IPS-18a (cell line): ENCODE measurements at regions not wholly inside any gene's neighbourhood (a gene's known extent, or its start where the extent isn't known, plus 50 kb on each side); places are given as distances from the start of the nearest gene placed in this dataset.

Source experiments
- H3K27ac ChIP-seq: one replicate; pipeline ENCODE4 v1.5.1; 2013; ENCODE audit warnings: low read length
- H3K27me3 ChIP-seq: one replicate; pipeline ENCODE4 v1.6.1; 2013; ENCODE audit warnings: mild to moderate bottlenecking, low read length; ENCODE audit not compliant: control insufficient read depth, insufficient read depth
- H3K36me3 ChIP-seq: one replicate; pipeline ENCODE4 v1.6.1; 2013; ENCODE audit warnings: low read depth, low read length; ENCODE audit not compliant: control insufficient read depth
- H3K4me1 ChIP-seq: one replicate; pipeline ENCODE4 v1.6.1; 2013; ENCODE audit warnings: low read depth, low read length; ENCODE audit not compliant: control insufficient read depth
- H3K4me3 ChIP-seq: one replicate; pipeline ENCODE4 v1.5.1; 2013; ENCODE audit warnings: low read length
- H3K9ac ChIP-seq: one replicate; pipeline ENCODE4 v1.6.1; 2013; ENCODE audit warnings: mild to moderate bottlenecking, low read length, moderate library complexity
- H3K9me3 ChIP-seq: one replicate; pipeline ENCODE4 v1.6.1; 2013; ENCODE audit warnings: low read depth, low read length; ENCODE audit not compliant: control insufficient read depth

- Histone ChIP-seq H3K9me3 (no peaks in the 10 kb centered on the region), H3K4me1 (no peaks in the 10 kb centered on the region), H3K36me3 (no peaks in the 10 kb centered on the region), H3K27ac (no peak overlapping the region), H3K27me3 (no peaks in the 10 kb centered on the region), H3K4me3 (no peak overlapping the region), H3K9ac (no peak overlapping the region)
Observed at GRCh38 chr11:127587511-127587910, 586.9 kb upstream of the KIRREL3 start.

GRCh38 chr11:127576210-127576609 lies 575.6 kb upstream of the KIRREL3 start:
- no peak overlapping the region for H3K27ac ChIP-seq
- no peaks in the 10 kb centered on the region for H3K27me3 ChIP-seq
- H3K9me3 ChIP-seq = no peaks in the 10 kb centered on the region
- no peaks in the 10 kb centered on the region for H3K36me3 ChIP-seq
- no peak overlapping the region for H3K9ac ChIP-seq
- no peak overlapping the region for H3K4me3 ChIP-seq
- H3K4me1 ChIP-seq = peaks cover 7% of the 10 kb centered on the region

- no peak overlapping the region for H3K9ac ChIP-seq
- H3K27me3 ChIP-seq = no peaks in the 10 kb centered on the region
- peaks cover 7% of the 10 kb centered on the region for H3K4me1 ChIP-seq
- H3K4me3 ChIP-seq = no peak overlapping the region
- H3K36me3 ChIP-seq = no peaks in the 10 kb centered on the region
- H3K9me3 ChIP-seq = no peaks in the 10 kb centered on the region
- no peak overlapping the region for H3K27ac ChIP-seq
Observed at GRCh38 chr11:127574478-127574877, 573.9 kb upstream of the KIRREL3 start.

- no peak overlapping the region for H3K9ac ChIP-seq
- H3K36me3 ChIP-seq = no peaks in the 10 kb centered on the region
- no peaks in the 10 kb centered on the region for H3K27me3 ChIP-seq
- no peak overlapping the region for H3K4me3 ChIP-seq
- no peaks in the 10 kb centered on the region for H3K9me3 ChIP-seq
- peaks cover 14% of the 10 kb centered on the region for H3K4me1 ChIP-seq
- no peak overlapping the region for H3K27ac ChIP-seq
Observed at GRCh38 chr11:127568891-127569290, 568.3 kb upstream of the KIRREL3 start.

GRCh38 chr11:127567237-127567932 lies 566.8 kb upstream of the KIRREL3 start:
- no peak overlapping the region for H3K9ac ChIP-seq

GRCh38 chr11:127564810-127565209 lies 564.2 kb upstream of the KIRREL3 start:
- Histone ChIP-seq H3K9ac (no peak overlapping the region), H3K4me1 (peaks cover 14% of the 10 kb centered on the region), H3K9me3 (no peaks in the 10 kb centered on the region), H3K27me3 (no peaks in the 10 kb centered on the region), H3K36me3 (no peaks in the 10 kb centered on the region), H3K4me3 (no peak overlapping the region), H3K27ac (no peak overlapping the region)

More at GRCh38 chr11:127567237-127567932, 566.8 kb upstream of the KIRREL3 start:
- Histone ChIP-seq H3K4me3 (no peak overlapping the region), H3K27ac (no peak overlapping the region), H3K4me1 (peaks cover 14% of the 10 kb centered on the region), H3K36me3 (no peaks in the 10 kb centered on the region), H3K27me3 (no peaks in the 10 kb centered on the region), H3K9me3 (no peaks in the 10 kb centered on the region)

- Histone ChIP-seq H3K4me3 (no peak overlapping the region), H3K27me3 (no peaks in the 10 kb centered on the region), H3K36me3 (no peaks in the 10 kb centered on the region), H3K27ac (no peak overlapping the region), H3K4me1 (no peaks in the 10 kb centered on the region), H3K9ac (no peak overlapping the region), H3K9me3 (no peaks in the 10 kb centered on the region)
Observed at GRCh38 chr11:127559978-127560377, 559.4 kb upstream of the KIRREL3 start.

GRCh38 chr11:127552446-127552845 lies 551.9 kb upstream of the KIRREL3 start:
- Histone ChIP-seq H3K9me3 (no peaks in the 10 kb centered on the region), H3K4me3 (no peak overlapping the region), H3K27me3 (no peaks in the 10 kb centered on the region), H3K4me1 (no peaks in the 10 kb centered on the region), H3K27ac (no peak overlapping the region), H3K36me3 (no peaks in the 10 kb centered on the region), H3K9ac (no peak overlapping the region)

- Histone ChIP-seq H3K36me3 (no peaks in the 10 kb centered on the region), H3K27ac (no peak overlapping the region), H3K9me3 (no peaks in the 10 kb centered on the region), H3K27me3 (no peaks in the 10 kb centered on the region), H3K4me1 (no peaks in the 10 kb centered on the region), H3K4me3 (no peak overlapping the region), H3K9ac (no peak overlapping the region)
Observed at GRCh38 chr11:127531167-127531566, 530.6 kb upstream of the KIRREL3 start.

GRCh38 chr11:127528297-127528696 lies 527.7 kb upstream of the KIRREL3 start:
- H3K36me3 ChIP-seq = no peaks in the 10 kb centered on the region
- H3K9me3 ChIP-seq = no peaks in the 10 kb centered on the region
- H3K9ac ChIP-seq = no peak overlapping the region
- no peak overlapping the region for H3K4me3 ChIP-seq
- H3K4me1 ChIP-seq = no peaks in the 10 kb centered on the region
- no peaks in the 10 kb centered on the region for H3K27me3 ChIP-seq
- H3K27ac ChIP-seq = no peak overlapping the region

GRCh38 chr11:127524618-127525017 lies 524.0 kb upstream of the KIRREL3 start:
- Histone ChIP-seq H3K27ac (no peak overlapping the region), H3K4me1 (no peaks in the 10 kb centered on the region), H3K36me3 (no peaks in the 10 kb centered on the region), H3K27me3 (no peaks in the 10 kb centered on the region), H3K9me3 (no peaks in the 10 kb centered on the region), H3K4me3 (no peak overlapping the region), H3K9ac (no peak overlapping the region)

- Histone ChIP-seq H3K36me3 (no peaks in the 10 kb centered on the region), H3K9ac (no peak overlapping the region), H3K27me3 (no peaks in the 10 kb centered on the region), H3K27ac (no peak overlapping the region), H3K9me3 (no peaks in the 10 kb centered on the region), H3K4me3 (no peak overlapping the region), H3K4me1 (no peaks in the 10 kb centered on the region)
Observed at GRCh38 chr11:127521413-127521812, 520.8 kb upstream of the KIRREL3 start.
